MCF 10A (cell line): ENCODE measurements at regions not wholly inside any gene's neighbourhood (a gene's known extent, or its start where the extent isn't known, plus 50 kb on each side); places are given as distances from the start of the nearest gene placed in this dataset.

Source experiments
- BruUV-seq: library from RNA; stranded (reverse); fragments of 400-500 nt; replicated peaks from 2 replicates; lab custom pipeline; 2021; lab: Mats Ljungman, UMichigan
- CTCF ChIA-PET: fragments of 300-600 bp; sonication (Branson Sonifier 250); formaldehyde crosslinking; extraction: SDS; loops from one replicate; lab custom pipeline; 2021; ENCODE audit warnings: antibody characterized with exemption, inconsistent platforms; lab: Yijun Ruan, JAX
- POLR2A ChIA-PET: fragments of 300-600, 350-650 bp; sonication (Branson Sonifier 250); formaldehyde crosslinking; extraction: SDS; loops from one replicate; lab custom pipeline; 2020; ENCODE audit warnings: antibody characterized with exemption, inconsistent platforms; lab: Yijun Ruan, JAX
- DNase-seq: peaks from one replicate; pipeline ENCODE4 v3.0.0-alpha.2; 2018; ENCODE audit not compliant: unreplicated experiment
- H3K27ac Mint-ChIP-seq: one replicate; pipeline ENCODE4 v1.8.0; 2022; ENCODE audit warnings: mild to moderate bottlenecking, low read depth, mixed read lengths; ENCODE audit not compliant: unreplicated experiment
- H3K27me3 Mint-ChIP-seq: one replicate; pipeline ENCODE4 v1.8.0; 2022; ENCODE audit warnings: mixed read lengths; ENCODE audit not compliant: insufficient read depth, unreplicated experiment
- H3K36me3 Mint-ChIP-seq: one replicate; pipeline ENCODE4 v1.8.0; 2022; ENCODE audit warnings: mild to moderate bottlenecking, moderate library complexity, mixed read lengths; ENCODE audit not compliant: insufficient read depth, unreplicated experiment
- H3K4me1 Mint-ChIP-seq: one replicate; pipeline ENCODE4 v1.8.0; 2022; ENCODE audit warnings: mixed read lengths; ENCODE audit not compliant: insufficient read depth, unreplicated experiment
- H3K4me3 Mint-ChIP-seq: one replicate; pipeline ENCODE4 v1.8.0; 2022; ENCODE audit warnings: mild to moderate bottlenecking, moderate library complexity, mixed read lengths; ENCODE audit not compliant: unreplicated experiment
- H3K9me3 Mint-ChIP-seq: one replicate; pipeline ENCODE4 v1.8.0; 2022; ENCODE audit warnings: mixed read lengths; ENCODE audit not compliant: unreplicated experiment
- intact Hi-C: fragments of 100-400 bp; cut with micrococcal nuclease; formaldehyde crosslinking; loops from 2 replicates; pipeline ENCODE4 v1.14.1; 2022
- TF ChIP-seq, protein P1 (sequence below): fragments of 200-600 bp; IDR thresholded peaks from one replicate; pipeline ENCODE4 v1.8.0; 2022; ENCODE audit warnings: antibody characterized with exemption, mild to moderate bottlenecking; ENCODE audit not compliant: unreplicated experiment

DNA sequence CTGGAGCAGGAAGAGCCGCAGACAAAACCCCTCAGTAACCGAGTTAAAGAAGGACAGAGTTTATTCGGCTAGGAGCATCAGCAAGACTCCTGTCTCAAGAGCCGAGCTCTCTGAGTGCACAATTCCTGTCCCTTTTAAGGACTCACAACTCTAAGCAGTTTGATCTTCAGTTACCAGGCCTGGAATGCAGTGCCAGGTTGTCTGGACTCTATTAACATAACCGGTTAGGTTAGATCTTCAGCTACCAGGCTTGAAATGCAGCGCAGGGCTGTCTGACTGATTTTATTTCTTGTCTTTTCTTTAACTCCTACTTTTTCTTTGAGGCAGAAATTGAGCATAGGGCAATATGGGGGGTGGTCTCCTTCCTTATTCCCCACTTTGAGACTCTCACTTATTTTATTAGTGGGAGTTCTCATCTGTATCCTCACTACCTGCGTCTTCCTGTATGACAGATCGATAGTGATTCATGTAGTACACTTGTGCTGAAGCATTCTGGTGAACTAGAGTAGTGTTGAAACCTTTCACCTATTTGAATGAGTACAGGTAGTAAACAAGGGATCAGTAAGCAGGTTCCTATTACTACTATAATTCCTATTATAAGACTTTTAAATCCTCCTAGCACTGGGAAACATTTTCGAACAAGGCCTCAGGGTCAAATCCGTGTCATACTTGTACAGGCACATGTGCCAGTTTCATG, 325.0 kb downstream of the CGGBP1 start:
- CTCF ChIA-PET, result interaction anchor here (0.6 kb wide), 1 partner anchor 17 kb away, joined by 3 read pairs; no protein-coding TSS in a partner anchor
- POLR2A ChIA-PET, result no interaction called here
- no TSS peak for BruUV-seq
- no peaks in the 10 kb centered on the region for H3K36me3 Mint-ChIP-seq
- no peak overlapping the region for H3K27ac Mint-ChIP-seq
- no peak for DNase-seq
- no peaks in the 10 kb centered on the region for H3K27me3 Mint-ChIP-seq
- TF ChIP-seq, protein P1, sequence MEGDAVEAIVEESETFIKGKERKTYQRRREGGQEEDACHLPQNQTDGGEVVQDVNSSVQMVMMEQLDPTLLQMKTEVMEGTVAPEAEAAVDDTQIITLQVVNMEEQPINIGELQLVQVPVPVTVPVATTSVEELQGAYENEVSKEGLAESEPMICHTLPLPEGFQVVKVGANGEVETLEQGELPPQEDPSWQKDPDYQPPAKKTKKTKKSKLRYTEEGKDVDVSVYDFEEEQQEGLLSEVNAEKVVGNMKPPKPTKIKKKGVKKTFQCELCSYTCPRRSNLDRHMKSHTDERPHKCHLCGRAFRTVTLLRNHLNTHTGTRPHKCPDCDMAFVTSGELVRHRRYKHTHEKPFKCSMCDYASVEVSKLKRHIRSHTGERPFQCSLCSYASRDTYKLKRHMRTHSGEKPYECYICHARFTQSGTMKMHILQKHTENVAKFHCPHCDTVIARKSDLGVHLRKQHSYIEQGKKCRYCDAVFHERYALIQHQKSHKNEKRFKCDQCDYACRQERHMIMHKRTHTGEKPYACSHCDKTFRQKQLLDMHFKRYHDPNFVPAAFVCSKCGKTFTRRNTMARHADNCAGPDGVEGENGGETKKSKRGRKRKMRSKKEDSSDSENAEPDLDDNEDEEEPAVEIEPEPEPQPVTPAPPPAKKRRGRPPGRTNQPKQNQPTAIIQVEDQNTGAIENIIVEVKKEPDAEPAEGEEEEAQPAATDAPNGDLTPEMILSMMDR, result no peak
- no peak overlapping the region for H3K4me3 Mint-ChIP-seq
- H3K4me1 Mint-ChIP-seq, result peaks cover 7% of the 10 kb centered on the region
- no peaks in the 10 kb centered on the region for H3K9me3 Mint-ChIP-seq
- intact Hi-C loops, result no loop called here

GRCh38 chr3:87732294-87732693, 326.5 kb downstream of the CGGBP1 start:
- TF ChIP-seq, protein P1, result no peak
- H3K4me3 Mint-ChIP-seq, result no peak overlapping the region
- no peak for DNase-seq
- H3K36me3 Mint-ChIP-seq, result no peaks in the 10 kb centered on the region
- intact Hi-C loops, result no loop called here
- no peaks in the 10 kb centered on the region for H3K27me3 Mint-ChIP-seq
- H3K4me1 Mint-ChIP-seq, result no peaks in the 10 kb centered on the region
- CTCF ChIA-PET, result interaction anchor here (0.7 kb wide), 1 partner anchor 149 kb away, joined by 3 read pairs; no protein-coding TSS in a partner anchor
- no peak overlapping the region for H3K27ac Mint-ChIP-seq
- BruUV-seq, result no TSS peak
- no peaks in the 10 kb centered on the region for H3K9me3 Mint-ChIP-seq
- POLR2A ChIA-PET, result no interaction called here

GRCh38 chr3:87727783-87728182, 331.0 kb downstream of the CGGBP1 start:
- intact Hi-C loops, result no loop called here
- no TSS peak for BruUV-seq
- Mint-ChIP-seq H3K36me3 (no peaks in the 10 kb centered on the region), H3K9me3 (no peaks in the 10 kb centered on the region), H3K27ac (no peak overlapping the region), H3K27me3 (no peaks in the 10 kb centered on the region), H3K4me1 (no peaks in the 10 kb centered on the region), H3K4me3 (no peak overlapping the region)
- CTCF ChIA-PET, result interaction anchor here (0.7 kb wide), 1 partner anchor 13 kb away, joined by 3 read pairs; no protein-coding TSS in a partner anchor
- no peak for DNase-seq
- TF ChIP-seq, protein P1, result no peak
- POLR2A ChIA-PET, result no interaction called here

- Mint-ChIP-seq H3K4me3 (no peak overlapping the region), H3K27me3 (no peaks in the 10 kb centered on the region), H3K36me3 (no peaks in the 10 kb centered on the region), H3K27ac (no peak overlapping the region), H3K9me3 (no peaks in the 10 kb centered on the region), H3K4me1 (peaks cover 7% of the 10 kb centered on the region)
- POLR2A ChIA-PET, result no interaction called here
- TF ChIP-seq, protein P1, result no peak
- no peak for DNase-seq
- intact Hi-C loops, result no loop called here
- CTCF ChIA-PET, result no interaction called here
- no TSS peak for BruUV-seq
Measured at GRCh38 chr3:87719060-87719459, 339.7 kb downstream of the CGGBP1 start.
